ENCODE measurements at regions not wholly inside any gene's neighbourhood (a gene's known extent, or its start where the extent isn't known, plus 50 kb on each side); places are given as distances from the start of the nearest gene placed in this dataset.

DNA sequence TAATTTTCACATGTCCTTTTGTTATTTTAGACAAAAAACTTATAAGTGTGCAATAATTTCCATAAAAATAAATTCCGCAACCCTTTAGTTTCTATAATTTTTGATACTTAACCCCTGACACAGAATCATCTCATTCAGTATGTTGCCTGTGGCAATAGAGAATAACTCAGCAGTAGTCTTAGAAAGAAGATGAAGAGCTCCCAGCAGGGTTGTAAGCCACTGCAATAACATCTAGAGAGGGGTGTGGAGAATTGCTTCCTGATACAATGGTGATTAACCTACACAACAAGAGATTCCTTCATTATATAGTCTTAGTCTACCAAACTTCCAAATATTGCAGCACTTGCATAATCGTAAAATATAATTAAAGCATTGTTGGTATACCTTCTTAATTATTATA is 118.9 kb downstream of the TMX3 start:
- CTCF ChIA-PET = no interaction called here
- no peaks in the 10 kb centered on the region for H3K36me3 Mint-ChIP-seq (ENCODE audit: low read depth)
- no peak for DNase-seq
- no peaks in the 10 kb centered on the region for H3K27me3 Mint-ChIP-seq
- TF ChIP-seq, protein P1, sequence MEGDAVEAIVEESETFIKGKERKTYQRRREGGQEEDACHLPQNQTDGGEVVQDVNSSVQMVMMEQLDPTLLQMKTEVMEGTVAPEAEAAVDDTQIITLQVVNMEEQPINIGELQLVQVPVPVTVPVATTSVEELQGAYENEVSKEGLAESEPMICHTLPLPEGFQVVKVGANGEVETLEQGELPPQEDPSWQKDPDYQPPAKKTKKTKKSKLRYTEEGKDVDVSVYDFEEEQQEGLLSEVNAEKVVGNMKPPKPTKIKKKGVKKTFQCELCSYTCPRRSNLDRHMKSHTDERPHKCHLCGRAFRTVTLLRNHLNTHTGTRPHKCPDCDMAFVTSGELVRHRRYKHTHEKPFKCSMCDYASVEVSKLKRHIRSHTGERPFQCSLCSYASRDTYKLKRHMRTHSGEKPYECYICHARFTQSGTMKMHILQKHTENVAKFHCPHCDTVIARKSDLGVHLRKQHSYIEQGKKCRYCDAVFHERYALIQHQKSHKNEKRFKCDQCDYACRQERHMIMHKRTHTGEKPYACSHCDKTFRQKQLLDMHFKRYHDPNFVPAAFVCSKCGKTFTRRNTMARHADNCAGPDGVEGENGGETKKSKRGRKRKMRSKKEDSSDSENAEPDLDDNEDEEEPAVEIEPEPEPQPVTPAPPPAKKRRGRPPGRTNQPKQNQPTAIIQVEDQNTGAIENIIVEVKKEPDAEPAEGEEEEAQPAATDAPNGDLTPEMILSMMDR (IDR thresholded peaks at IDR 0.05) = no peak
- ATAC-seq (ENCODE audit: low read depth) = no peak
- H3K9me3 Mint-ChIP-seq = no peaks in the 10 kb centered on the region
- no peak overlapping the region for H3K4me3 Mint-ChIP-seq
- POLR2A ChIA-PET = no interaction called here
- H3K27ac Mint-ChIP-seq = no peak overlapping the region
- intact Hi-C loops (cut with micrococcal nuclease) = no loop called here
- no peaks in the 10 kb centered on the region for H3K4me1 Mint-ChIP-seq

DNA sequence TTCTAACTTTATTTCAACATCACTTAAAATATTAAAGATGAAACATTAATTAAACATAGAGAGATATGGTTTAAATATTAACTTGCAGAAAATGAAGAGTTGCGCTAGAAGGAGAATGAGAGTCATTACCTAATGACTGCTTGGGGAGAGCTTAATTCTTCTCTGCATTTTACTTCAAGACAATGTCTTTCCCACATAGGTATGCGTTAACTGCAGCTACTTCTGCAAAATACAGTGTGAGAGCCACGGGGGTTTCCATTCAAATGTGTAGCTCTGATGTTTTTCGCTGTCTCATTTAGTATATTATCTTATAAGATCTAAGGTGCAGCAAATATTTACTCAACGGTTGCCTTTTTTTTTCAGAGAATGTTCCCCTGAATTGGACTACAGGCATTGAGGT is 126.7 kb downstream of the TMX3 start:
- intact Hi-C loops (cut with micrococcal nuclease) = no loop called here
- ATAC-seq (ENCODE audit: low read depth) = no peak
- no peak for DNase-seq
- Mint-ChIP-seq H3K4me3 (no peak overlapping the region), H3K27ac (no peak overlapping the region), H3K27me3 (no peaks in the 10 kb centered on the region), H3K4me1 (no peaks in the 10 kb centered on the region), H3K36me3 (ENCODE audit: low read depth) (no peaks in the 10 kb centered on the region), H3K9me3 (no peaks in the 10 kb centered on the region)
- ChIA-PET CTCF (no interaction called here), POLR2A (no interaction called here)
- TF ChIP-seq, protein P1 (IDR thresholded peaks at IDR 0.05) = no peak

DNA sequence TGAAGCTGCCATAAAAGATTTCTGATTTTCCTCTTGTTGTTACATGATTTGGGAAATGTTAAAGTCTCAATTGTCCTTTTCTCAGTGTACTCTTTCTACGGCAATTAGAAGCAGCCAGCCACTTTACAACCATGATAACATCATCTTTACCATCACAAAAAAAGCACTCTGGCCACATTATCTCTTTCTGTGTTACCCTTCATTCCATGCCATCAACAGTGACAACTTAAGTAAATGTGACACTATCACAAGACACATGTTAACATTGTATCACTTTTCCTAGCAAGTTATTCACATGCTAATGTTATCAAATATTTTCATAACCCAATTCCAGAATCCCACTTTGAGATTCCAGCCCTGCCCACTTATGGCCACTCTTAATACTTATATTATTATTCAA is 131.2 kb downstream of the TMX3 start:
- Mint-ChIP-seq H3K4me1 (no peaks in the 10 kb centered on the region), H3K36me3 (ENCODE audit: low read depth) (no peaks in the 10 kb centered on the region), H3K4me3 (no peak overlapping the region), H3K27ac (no peak overlapping the region), H3K27me3 (no peaks in the 10 kb centered on the region), H3K9me3 (no peaks in the 10 kb centered on the region)
- ATAC-seq (ENCODE audit: low read depth) (no peak), DNase-seq (no peak)
- intact Hi-C loops (cut with micrococcal nuclease) = no loop called here
- CTCF ChIA-PET = no interaction called here
- TF ChIP-seq, protein P1 (IDR thresholded peaks at IDR 0.05) = no peak
- POLR2A ChIA-PET = no interaction called here

DNA sequence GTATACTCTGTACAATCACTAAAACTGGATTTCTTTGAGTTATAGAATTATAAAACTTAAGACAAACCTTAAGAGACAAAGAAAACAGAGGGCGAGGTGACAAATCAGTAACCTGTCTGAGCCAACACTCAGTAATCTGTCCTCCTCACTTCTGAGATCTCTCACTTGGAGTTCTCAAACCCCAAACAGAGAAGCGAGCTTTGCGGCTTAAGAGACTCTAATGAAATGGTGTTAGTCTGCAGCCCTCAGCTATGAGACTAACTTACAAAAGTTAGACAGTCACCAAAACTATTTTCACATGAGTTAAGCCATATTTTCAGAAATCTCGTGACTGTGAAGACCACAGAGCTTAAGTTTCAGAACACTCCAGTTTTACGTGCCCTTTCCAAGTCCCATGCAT is 140.6 kb downstream of the TMX3 start:
- no peak for DNase-seq
- H3K4me1 Mint-ChIP-seq = no peaks in the 10 kb centered on the region
- no peaks in the 10 kb centered on the region for H3K27me3 Mint-ChIP-seq
- no peak for ATAC-seq (ENCODE audit: low read depth)
- H3K36me3 Mint-ChIP-seq (ENCODE audit: low read depth) = no peaks in the 10 kb centered on the region
- ChIA-PET POLR2A (no interaction called here), CTCF (no interaction called here)
- intact Hi-C loops (cut with micrococcal nuclease) = no loop called here
- peaks cover 8% of the 10 kb centered on the region for H3K9me3 Mint-ChIP-seq
- TF ChIP-seq, protein P1 (IDR thresholded peaks at IDR 0.05) = no peak
- H3K27ac Mint-ChIP-seq = no peak overlapping the region
- no peak overlapping the region for H3K4me3 Mint-ChIP-seq

DNA sequence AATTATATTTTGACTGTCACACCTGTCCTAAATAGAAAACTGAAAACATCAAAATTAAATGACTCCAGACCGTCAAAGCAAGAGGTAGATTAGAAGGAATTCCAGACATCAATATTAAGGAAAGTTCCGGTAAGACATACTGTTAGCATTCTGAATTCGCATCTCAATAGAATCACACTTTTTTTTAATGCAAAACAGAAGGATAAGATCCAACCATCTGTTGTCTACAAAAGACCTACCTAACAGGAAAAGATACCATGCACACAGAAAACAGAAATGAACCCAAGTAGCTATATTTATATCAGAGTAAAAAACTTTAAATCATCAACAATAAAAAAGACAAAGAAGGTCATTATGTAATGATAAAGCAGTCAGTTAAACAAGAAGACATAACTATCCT is 145.0 kb downstream of the TMX3 start:
- no peaks in the 10 kb centered on the region for H3K36me3 Mint-ChIP-seq (ENCODE audit: low read depth)
- no peak for ATAC-seq (ENCODE audit: low read depth)
- peaks cover 8% of the 10 kb centered on the region for H3K9me3 Mint-ChIP-seq
- H3K27me3 Mint-ChIP-seq = no peaks in the 10 kb centered on the region
- no peak overlapping the region for H3K27ac Mint-ChIP-seq
- no peaks in the 10 kb centered on the region for H3K4me1 Mint-ChIP-seq
- ChIA-PET CTCF (no interaction called here), POLR2A (no interaction called here)
- TF ChIP-seq, protein P1 (IDR thresholded peaks at IDR 0.05) = no peak
- H3K4me3 Mint-ChIP-seq = no peak overlapping the region
- intact Hi-C loops (cut with micrococcal nuclease) = no loop called here
- no peak for DNase-seq
